HG02610 (cell line): ENCODE measurements at regions not wholly inside any gene's neighbourhood (a gene's known extent, or its start where the extent isn't known, plus 50 kb on each side); places are given as distances from the start of the nearest gene placed in this dataset.
"Not testable (repeated sequence)": the region's sequence is repeated elsewhere in the genome, so short reads cannot be mapped to it uniquely, and the experiment has no call there.

Experiments used
- ATAC-seq: cut with Tn5 transposase; IDR thresholded peaks from one replicate; pipeline ENCODE4 v1.9.1; 2021; ENCODE audit warnings: mild to moderate bottlenecking, moderate library complexity; ENCODE audit not compliant: unreplicated experiment

- no peak for ATAC-seq
Measured at GRCh38 chr10:44278837-44279324, 106.0 kb downstream of the CXCL12 start.

GRCh38 chr10:44268435-44268948 is 116.4 kb downstream of the CXCL12 start:
- not testable (repeated sequence) for ATAC-seq

- no peak for ATAC-seq
Measured at GRCh38 chr10:44267007-44267406, 117.9 kb downstream of the CXCL12 start.

GRCh38 chr10:44264244-44264643 is 120.7 kb downstream of the CXCL12 start:
- ATAC-seq, result no peak

- no peak for ATAC-seq
Measured at GRCh38 chr10:44263771-44264170, 121.1 kb downstream of the CXCL12 start.

- no peak for ATAC-seq
Measured at GRCh38 chr10:44262551-44263251, 122.2 kb downstream of the CXCL12 start.

GRCh38 chr10:44261710-44262455 is 123.0 kb downstream of the CXCL12 start:
- no peak for ATAC-seq

- ATAC-seq, result no peak
Measured at GRCh38 chr10:44261296-44261695, 123.6 kb downstream of the CXCL12 start.

- no peak for ATAC-seq
Measured at GRCh38 chr10:44260286-44260928, 124.5 kb downstream of the CXCL12 start.

GRCh38 chr10:44259090-44259874 is 125.6 kb downstream of the CXCL12 start:
- ATAC-seq, result no peak

- no peak for ATAC-seq
Measured at GRCh38 chr10:44258460-44259089, 126.3 kb downstream of the CXCL12 start.

- no peak for ATAC-seq
Measured at GRCh38 chr10:44258019-44258418, 126.9 kb downstream of the CXCL12 start.

GRCh38 chr10:44253769-44254462 is 131.0 kb downstream of the CXCL12 start:
- ATAC-seq, result no peak

GRCh38 chr10:44252631-44253030 is 132.3 kb downstream of the CXCL12 start:
- ATAC-seq, result not testable (repeated sequence)

GRCh38 chr10:44249933-44250332 is 135.0 kb downstream of the CXCL12 start:
- ATAC-seq, result not testable (repeated sequence)

GRCh38 chr10:44249490-44249889 is 135.4 kb downstream of the CXCL12 start:
- no peak for ATAC-seq

GRCh38 chr10:44246700-44247099 is 138.2 kb downstream of the CXCL12 start:
- not testable (repeated sequence) for ATAC-seq

- ATAC-seq, result not testable (repeated sequence)
Measured at GRCh38 chr10:44246287-44246686, 138.6 kb downstream of the CXCL12 start.

- no peak for ATAC-seq
Measured at GRCh38 chr10:44245601-44245938, 139.3 kb downstream of the CXCL12 start.
